Stimulated activated CD4-positive, alpha-beta T cell treated with anti-CD3 and anti-CD28 coated beads, Interleukin-15, amount 100 ng/mL, for 48 hours (primary cell): ENCODE measurements at regions not wholly inside any gene's neighbourhood (a gene's known extent, or its start where the extent isn't known, plus 50 kb on each side); places are given as distances from the start of the nearest gene placed in this dataset.

Source experiments
- DNase-seq, 2 donors: peaks; one replicate each; pipeline ENCODE4 v3.0.0-alpha.2; 2020; ENCODE audit warnings: low read depth in 2 of 2

GRCh38 chr6:133583907-133584427 lies 304.9 kb upstream of the TCF21 start:
- no peak for DNase-seq

GRCh38 chr6:133584823-133585222 lies 304.1 kb upstream of the TCF21 start:
- no peak for DNase-seq

GRCh38 chr6:133585978-133586377 lies 302.9 kb upstream of the TCF21 start:
- no peak for DNase-seq

DNA sequence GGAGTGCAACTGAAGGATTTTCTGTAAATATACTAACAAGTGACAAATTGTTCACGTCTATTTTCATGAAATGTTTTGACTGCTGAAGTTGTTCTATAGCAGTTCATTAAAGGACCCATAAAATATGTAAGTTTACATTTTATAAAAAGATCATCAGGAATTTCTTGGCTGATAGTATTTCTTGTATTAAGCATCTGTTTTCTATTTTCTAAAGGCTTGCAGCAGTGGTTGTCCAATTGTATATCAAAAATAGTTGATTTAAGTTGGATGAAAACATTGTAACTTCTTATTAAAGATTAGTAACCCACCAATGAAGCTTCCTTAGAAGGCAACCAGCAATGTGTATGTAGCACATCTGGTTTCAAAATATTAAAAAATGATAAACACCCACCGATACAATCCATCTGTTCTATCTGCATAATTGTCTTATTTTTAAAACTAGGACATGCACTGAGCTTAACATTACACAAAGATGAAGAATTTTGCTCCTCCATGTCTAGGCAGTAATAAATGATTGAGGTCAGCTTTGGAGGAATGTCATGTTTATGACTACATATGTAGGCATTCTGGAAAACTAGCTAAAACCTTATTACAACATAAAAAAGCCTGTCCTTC lies 301.3 kb upstream of the TCF21 start:
- DNase-seq: no peak

DNA sequence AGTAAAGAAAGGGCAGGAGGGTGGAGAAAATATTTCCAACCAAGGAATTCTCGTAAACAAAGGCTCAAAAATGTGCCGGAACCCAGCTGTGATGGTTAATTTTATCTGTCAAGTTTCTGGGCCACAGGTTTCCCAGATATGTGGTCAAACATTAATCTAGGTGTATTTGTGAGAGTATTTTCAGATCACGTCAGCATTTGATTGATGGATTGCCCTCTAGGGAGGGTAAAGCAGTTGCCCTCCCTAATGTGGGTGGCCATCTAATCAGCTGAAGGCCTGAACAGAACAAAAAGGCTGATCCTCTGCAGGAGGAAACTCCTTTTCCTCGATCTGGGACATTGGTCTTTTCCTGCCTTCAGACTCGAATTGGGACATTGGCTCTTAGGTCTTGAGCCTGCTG lies 298.7 kb upstream of the TCF21 start:
- DNase-seq: no peak

DNA sequence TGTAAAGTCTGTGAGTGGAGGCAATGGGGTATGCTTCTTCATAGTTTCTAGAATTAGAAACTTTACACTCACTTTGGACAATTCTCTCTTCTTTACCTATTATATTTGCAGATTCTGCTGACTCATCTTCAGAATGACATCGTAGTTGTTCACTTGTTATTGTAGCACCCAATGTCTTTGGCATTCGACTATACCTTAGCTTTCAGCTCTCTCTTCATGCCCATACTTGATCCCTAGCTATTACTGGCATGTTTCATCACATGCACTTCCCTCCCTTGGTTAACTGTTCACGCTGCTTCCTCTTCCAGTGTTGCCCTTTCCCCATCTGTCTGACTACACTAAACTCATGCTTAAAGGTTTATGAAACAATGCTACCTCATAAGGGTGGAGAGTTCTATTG lies 298.1 kb upstream of the TCF21 start:
- no peak for DNase-seq

- DNase-seq: no peak
Observed at GRCh38 chr6:133591275-133591674, 297.6 kb upstream of the TCF21 start.

GRCh38 chr6:133594652-133595110 lies 294.2 kb upstream of the TCF21 start:
- DNase-seq: no peak

DNA sequence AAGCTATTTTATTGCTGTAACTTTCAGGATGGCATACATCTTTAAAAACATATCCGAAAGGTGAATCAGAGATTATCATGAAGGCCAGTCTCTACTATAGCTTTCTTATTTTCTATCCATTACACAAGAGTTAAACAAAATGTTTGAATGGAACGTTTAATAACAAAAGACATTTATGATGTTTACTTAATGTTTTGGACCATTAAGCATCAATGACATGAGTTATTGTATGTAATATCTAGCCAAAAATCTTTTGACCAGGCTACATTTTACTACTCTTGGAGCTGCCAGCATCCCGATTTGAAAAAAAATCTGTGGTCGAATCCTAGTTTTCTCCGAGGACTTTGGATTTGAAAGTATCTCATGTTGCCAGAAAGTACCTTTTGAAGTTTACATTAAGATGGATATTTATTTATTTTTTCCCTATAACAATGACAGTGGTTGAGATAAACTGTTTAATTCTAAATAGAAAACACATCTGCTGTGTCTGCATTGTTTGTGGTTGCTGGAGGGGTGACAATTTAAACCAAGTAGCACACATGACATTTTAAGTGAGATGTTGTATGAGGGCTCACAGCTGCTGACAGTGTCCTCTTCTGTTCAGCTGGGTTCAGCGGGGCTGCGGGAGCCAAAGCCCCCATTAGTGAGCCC lies 293.7 kb upstream of the TCF21 start:
- DNase-seq: no peak

- DNase-seq: no peak
Observed at GRCh38 chr6:133606852-133607251, 282.1 kb upstream of the TCF21 start.

DNA sequence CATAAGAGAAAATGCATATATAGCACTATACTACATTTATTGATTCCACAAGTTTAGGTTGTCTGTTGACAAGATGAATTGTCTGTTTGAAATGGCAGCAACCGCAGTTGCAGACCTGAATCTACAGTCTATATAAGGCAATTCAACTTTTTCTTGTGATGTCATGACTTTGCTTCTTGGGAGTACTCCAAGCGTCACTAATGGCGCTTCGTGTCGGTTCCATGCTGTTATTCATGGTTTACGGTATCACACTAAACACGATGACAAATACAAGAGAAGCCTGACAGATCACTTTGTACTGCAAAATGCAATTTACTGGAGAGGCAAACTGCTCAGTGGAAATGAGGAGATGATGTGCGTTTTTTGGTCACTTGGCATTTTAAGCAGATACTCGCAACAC lies 280.3 kb upstream of the TCF21 start:
- DNase-seq: no peak

DNA sequence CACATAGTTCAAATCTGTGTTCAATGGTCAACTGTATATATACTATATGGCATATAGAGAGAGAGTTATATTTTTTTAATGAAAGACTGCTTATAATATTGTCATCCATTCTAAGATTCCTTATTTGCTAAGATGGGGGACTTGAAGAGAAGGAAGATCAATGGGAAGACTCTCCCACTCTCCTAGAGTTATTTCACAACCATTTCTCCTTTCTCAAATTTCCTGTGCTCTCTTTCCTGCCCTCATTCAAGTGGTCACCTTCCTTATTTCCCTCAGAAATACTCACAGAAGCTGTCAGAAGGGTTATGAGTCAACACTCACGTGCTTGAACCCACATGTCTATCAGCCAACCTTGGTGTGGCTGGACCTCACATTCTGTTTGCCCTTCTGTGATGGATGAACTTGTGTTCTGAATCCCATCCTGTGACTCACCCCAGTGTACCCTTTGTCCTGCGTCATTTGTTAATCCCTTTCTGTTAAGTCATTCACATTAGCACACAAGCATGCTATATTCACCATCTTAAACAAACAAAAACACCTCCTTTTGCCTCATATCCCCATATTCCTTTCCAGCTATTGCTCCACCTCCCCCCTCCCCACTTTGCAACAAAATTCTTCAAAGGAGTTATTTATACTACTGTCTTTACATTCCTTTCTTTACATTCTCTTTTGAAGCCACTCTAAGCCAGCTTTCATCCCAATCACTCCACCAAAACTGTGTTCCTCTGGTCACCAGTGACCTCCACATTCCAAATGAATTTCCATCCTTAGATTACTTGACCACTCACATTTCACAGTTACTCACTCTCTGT lies 279.3 kb upstream of the TCF21 start:
- DNase-seq: no peak

DNA sequence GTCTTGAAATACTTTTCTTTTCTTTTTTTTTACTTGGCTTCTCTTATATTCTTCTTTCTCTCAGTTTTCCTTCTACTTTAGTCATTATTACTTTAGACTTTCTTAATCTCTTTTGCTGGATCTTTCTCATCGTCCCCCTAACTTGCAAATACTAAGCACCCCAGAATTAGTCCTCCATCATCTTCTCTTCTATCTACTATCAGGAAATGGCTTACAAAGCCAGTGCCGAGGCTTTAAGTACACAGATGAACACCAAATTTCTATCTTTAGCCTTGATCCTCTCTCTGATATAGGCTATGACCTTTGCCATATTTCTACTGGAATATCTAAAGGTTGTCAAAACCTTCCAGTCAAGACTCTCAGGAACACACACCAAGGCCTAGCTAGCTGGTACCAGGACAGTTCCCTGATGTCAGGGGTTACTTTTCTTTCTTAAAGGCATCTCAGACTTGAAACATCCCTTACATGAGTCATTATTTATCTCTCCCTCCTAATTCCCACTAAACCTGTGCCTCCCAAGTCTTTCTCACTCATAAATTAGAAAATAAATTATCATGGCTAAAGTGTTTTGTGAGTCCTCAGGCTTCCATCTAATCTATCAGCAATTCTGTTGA lies 278.6 kb upstream of the TCF21 start:
- DNase-seq: no peak

DNA sequence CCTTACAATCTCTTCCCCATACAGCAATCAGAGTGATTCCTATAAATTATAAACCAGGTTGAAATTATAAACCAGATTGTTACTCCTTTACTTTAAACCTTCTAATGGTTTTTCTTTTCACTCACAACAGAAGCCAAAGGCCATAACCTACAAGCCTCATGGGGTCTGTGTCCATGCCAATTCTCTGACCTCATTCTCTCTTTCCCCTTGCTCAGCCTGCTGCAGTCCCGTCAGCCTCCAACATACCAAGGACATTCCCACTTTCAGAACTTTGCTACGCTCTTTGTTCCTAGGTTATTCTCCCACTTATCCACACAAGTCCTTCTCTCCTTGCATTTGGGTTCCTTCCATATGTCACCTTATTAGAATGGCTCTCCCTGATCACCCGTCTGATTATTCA lies 277.9 kb upstream of the TCF21 start:
- DNase-seq: no peak

DNA sequence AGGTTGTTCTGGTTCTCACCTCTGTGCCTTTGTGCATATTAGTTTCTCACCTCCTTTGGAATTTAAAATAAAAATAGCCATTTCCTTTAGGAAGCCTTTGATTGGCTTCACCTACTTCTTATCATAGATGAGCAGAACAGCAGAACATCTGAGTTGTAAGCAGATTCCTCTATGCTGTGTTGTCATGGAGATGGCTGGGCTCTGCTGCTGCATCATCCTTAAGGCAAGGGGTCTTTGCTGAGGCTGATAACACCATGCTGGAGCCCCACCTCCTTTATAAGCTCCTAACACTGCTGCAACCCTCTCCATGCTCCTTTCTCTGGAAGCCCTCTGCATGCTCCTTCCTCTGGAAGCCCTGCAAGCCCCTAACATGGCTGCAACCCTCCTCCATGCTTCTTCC lies 276.5 kb upstream of the TCF21 start:
- DNase-seq: no peak

- no peak for DNase-seq
Observed at GRCh38 chr6:133613211-133613610, 275.7 kb upstream of the TCF21 start.

- DNase-seq: no peak
Observed at GRCh38 chr6:133621751-133622150, 267.2 kb upstream of the TCF21 start.

GRCh38 chr6:133623065-133623464 lies 265.8 kb upstream of the TCF21 start:
- DNase-seq: no peak

GRCh38 chr6:133623621-133624020 lies 265.3 kb upstream of the TCF21 start:
- no peak for DNase-seq

DNA sequence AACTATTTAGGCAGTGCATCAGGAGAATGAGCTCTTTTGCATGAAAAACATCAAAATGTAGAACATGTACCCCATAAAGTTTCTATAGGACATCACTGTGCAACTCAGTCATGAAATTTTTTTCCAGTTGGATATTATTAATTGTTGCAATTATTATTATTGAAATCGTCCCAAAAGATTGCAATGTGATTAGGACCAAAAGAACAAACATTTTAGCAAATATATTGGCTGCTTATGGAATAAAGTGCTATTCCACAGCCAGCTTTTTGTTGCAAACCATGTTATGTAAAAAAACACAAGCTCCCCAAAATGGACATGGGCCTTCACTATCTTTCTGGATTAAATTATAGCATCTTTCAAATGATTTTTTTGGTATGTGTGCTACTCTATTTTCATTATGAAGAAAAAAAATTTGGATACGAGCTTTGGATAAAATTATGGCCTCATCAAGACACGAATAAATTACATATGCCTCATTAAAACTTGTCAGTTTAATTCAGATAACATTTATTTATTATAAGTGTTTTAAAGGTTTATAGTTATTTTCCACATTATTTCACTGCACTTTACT lies 262.7 kb upstream of the TCF21 start:
- DNase-seq: no peak

DNA sequence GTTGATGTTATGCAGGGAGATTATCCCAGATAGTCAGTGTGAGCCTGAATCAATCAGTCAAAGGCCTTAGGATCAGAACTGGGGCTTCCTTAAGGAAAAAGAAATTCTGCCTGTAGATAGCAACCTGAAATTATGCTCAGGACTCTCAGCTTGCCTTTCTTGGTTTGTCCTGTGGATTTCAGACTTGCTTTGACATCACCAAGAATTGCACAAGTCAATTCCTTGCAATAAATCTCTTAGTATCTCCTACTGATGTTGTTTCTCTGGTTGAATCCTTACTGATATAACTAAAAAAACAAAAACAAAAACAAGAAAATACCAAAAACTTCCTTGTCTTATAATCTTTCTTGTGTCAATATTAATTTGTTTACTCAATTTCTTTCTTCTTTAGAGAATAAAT lies 258.9 kb upstream of the TCF21 start:
- DNase-seq: no peak

DNA sequence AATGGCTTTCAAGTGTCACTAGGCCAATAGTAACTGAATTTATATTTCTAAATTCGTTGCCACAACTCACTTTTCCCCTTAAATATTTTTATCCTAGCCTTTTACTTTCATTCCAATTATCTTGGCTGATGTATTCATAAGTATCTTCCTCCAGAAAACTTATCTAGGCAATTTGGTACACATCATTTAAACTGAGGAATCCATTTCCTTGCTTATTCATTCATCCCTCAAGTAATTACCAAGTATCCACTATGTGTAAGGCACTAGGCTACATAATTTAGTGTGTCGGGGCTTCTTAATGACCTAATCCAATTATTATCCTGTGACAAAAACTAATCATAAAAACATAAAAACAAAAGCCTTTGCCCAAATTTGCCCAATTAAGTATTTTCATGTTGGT lies 258.3 kb upstream of the TCF21 start:
- DNase-seq: no peak
